Activated CD4-positive, alpha-beta T cell treated with anti-CD3 and anti-CD28 coated beads, Interleukin-2, amount 50 U/mL, for 24 hours (primary cell): ENCODE measurements at regions not wholly inside any gene's neighbourhood (a gene's known extent, or its start where the extent isn't known, plus 50 kb on each side); places are given as distances from the start of the nearest gene placed in this dataset.

Source experiments
- DNase-seq, 2 donors: peaks; one replicate each; pipeline ENCODE4 v3.0.0-alpha.2; 2020; ENCODE audit warnings: low read depth in 1 of 2, low spot score in 1 of 2

DNA sequence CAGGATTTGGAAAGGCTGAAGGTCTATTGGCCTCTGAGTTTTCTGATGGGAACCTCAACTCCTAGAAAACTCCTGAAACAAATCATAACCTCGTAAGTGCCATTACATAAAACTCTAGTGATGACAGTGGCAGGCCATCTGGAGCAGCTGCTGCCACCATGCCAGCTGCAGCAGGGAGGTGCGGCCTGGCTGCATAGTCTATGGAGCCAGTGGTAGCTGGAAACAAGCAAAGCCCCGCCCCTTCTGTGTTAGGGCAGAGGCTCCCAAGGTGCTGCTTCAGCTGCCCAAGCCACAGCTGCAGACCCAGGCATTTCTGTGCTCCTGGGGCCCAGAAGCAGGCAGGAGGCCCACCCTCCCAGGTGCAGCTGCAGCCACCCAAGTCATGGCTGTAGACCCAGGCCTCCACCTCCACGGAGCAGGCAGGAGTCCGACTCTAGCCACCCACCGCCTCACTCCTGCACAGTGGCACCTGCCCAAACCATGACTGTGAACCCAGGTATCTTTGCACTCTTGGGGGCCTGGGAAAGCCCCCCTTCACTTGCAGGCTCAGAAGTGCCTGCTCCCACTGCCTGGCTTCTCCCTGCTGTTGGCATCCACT lies 254.1 kb upstream of the KCNJ16 start:
- DNase-seq: no peak

DNA sequence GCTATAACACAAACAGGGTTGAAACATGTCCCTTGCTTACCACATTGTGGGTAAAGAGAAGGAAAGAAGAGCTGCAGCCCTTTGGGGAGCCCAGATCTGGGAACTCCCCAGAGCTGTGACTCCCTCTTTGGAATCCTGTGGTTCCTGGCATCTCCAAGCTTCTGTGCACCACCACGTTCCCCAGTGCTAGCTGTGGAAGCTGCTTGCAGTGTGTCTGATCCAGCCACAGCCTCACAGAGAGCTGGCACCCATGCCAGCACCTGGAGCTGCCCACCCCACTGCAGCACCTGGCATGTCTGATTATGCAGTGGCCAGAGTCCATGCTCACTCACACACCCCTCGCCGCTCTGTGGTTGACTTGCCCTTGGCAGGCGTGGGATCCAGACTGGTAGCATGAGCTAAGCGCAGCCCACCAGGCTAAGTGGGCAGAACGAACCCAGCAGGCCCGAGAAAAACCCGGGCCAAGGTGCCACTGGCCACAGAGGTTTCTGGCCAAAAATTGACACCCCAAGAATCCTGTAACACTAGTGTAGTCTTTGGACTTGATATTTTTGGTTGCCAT lies 252.6 kb upstream of the KCNJ16 start:
- no peak for DNase-seq

- no peak for DNase-seq
Measured at GRCh38 chr17:69828087-69828486, 246.9 kb upstream of the KCNJ16 start.

DNA sequence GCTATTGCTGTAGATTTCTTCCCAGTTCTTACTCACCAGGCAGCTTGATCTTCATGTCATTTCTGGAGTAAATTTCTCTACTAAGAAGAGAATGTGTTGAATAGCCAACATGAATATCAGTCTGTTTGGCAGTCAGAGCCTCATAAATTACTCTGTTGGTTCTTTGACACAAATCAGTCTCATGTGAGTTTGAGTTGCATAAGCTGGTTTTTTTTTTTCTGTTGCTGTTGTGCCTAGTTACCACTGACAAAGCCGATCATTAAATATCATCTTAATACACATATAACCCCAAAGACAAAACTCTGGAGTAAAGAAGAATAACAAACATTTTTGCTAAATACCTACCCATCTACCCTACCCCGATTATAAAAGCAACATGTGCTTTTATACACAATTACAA lies 240.5 kb upstream of the KCNJ16 start:
- no peak for DNase-seq

DNA sequence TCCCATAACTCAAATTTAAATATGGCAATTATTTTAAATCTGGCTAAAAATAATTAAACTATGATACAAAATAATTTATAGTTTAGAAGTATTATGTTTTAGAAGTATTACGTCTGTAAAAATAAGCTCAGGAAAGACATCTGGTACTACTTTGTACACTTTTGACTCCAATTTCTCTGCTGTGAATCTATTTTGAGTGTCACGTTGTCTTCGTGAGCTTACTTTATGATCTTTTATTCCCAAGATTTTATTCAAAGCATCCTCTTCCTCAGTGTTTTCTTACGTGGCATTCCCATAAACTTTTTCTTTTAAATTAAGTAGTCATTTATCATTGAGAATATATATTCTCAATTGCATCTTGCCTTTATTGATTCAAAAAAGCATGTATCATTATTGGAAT lies 223.3 kb upstream of the KCNJ16 start:
- no peak for DNase-seq

DNA sequence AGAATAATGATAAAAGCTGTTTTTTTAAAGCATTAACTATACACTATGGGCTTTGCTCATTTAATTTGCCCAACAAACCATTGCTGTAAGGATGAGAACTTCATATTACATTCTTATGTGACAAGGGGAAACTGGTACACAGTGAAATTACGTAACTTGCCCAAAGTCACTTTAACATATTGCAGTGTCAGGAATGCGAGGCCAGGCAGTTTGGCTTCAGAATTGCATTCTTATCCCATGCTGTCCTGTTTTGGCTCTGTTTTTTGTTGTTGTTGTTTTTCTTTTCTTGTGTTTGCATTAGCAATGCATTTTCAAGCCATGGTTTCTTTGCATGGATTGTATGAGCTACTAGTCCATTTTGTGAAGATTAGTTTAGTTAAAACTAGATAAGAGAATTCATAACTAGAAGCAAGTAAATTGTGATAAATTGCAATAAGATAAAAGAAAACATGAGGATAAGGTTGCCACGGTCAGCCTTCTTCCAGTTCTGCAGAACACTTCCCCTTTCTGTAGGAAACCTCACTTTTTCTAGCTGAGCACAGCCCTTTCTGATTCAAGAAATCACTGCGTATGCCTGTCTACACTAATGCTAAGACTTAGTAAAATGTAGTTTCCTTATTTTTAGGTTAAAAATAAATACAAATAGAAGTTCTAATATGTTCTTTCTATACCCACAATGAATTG lies 221.3 kb upstream of the KCNJ16 start:
- no peak for DNase-seq

- no peak for DNase-seq
Measured at GRCh38 chr17:69854225-69854780, 220.7 kb upstream of the KCNJ16 start.

DNA sequence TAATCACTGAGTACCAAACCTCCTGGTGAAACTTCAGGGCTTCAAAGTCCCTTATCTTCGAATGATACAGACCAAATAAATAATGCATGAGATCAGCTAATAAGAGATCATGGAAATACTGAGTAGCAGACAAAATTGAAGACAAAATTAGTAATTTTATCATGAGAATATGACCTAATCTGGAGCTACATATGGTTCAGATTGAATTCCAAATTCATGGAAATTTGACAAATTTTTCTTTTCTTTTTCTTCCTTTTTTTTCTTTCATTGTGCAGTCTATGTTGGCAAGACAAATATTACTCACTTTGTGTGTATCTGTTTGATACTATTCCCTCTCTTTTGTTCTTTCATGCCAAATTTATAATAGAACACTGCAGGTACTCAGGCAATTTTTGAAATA lies 218.1 kb upstream of the KCNJ16 start:
- no peak for DNase-seq

DNA sequence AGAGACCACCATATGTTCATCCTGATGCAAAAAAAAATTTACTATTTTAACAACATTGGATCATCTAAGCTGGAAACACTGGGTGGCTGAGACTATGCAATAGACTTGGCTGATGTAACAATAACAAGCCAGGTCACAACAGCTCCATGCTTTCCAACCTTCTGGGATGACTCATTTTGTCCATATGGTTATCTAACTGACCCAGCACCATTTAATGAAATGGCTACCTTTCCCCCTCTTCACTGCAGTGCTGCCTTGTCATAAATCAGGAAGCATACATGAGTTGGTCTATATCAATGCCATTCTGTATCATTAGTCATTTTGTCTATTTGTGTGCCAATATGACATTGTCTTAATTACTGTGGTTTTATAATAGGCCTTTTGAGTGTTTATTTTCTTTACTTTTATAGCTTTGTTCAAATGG lies 217.6 kb upstream of the KCNJ16 start:
- no peak for DNase-seq

DNA sequence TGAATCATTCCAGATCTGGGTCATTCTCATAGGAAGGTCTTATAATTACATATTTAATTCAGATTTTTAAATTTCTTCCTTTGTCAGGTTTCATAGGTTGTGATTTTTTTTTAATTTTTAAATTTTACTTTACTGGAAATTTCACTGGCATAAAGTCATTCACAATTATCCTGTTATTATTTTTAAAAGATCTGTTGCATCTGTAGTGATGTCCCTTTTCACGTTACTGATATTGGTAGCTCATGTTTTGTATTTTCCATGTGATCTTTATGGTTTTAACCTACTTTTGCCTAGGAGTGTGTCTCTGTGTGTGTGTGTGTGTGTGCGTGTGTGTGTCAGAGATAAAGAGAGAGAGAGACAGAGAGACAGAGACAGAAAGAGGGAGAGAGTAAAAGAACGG lies 216.6 kb upstream of the KCNJ16 start:
- no peak for DNase-seq

DNA sequence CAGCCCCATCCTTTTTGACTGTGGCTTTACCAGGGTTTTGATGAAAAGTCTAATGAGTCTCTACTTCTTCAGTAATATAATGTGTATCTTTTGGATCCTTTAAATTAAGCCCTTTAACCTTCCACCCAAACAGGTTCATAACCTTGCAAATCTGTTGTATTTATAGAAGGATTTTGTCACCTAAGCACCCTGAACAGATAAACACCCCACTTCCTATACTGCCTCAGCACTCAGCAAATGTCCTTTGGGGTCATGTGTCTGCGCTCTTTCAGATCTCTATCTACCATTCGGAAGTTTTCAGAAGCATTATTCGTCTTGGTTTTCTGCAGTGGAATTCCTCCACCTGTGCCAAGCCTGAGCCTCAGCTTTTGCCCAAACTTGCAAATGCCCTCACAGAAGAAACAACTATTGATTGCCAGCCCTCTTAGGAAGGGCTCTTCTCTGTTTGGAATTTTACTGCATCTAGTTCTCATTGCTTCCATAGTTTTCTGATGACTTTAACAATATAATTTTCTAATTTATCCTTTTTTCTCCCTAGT lies 214.8 kb upstream of the KCNJ16 start:
- no peak for DNase-seq

- no peak for DNase-seq
Measured at GRCh38 chr17:69864462-69864861, 210.6 kb upstream of the KCNJ16 start.

GRCh38 chr17:69869667-69870066 lies 205.4 kb upstream of the KCNJ16 start:
- no peak for DNase-seq

GRCh38 chr17:69870091-69870530 lies 204.9 kb upstream of the KCNJ16 start:
- no peak for DNase-seq

GRCh38 chr17:69870751-69871199 lies 204.2 kb upstream of the KCNJ16 start:
- DNase-seq: no peak

- DNase-seq: no peak
Measured at GRCh38 chr17:69871318-69871717, 203.7 kb upstream of the KCNJ16 start.

- DNase-seq: no peak
Measured at GRCh38 chr17:69872675-69873262, 202.3 kb upstream of the KCNJ16 start.

GRCh38 chr17:69874175-69874670 lies 200.8 kb upstream of the KCNJ16 start:
- DNase-seq: no peak

DNA sequence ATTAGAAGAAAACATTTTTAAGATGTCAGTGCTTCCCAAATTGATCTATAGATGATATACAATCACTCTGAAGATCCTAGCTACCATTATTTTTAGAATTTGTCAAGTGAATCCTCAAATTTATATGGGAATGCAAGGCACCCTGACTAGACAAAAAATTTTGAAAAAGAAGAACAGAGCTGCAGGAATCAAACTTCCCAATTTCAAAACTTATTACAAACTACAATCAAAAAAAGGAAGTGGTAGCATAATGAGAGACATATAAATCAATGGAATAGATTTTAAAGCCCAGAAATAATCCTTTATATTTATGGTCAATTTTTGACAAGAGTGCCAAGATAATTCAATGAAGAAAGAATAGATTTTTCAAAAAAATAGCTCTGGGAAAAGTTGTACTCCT lies 198.3 kb upstream of the KCNJ16 start:
- DNase-seq: no peak

DNA sequence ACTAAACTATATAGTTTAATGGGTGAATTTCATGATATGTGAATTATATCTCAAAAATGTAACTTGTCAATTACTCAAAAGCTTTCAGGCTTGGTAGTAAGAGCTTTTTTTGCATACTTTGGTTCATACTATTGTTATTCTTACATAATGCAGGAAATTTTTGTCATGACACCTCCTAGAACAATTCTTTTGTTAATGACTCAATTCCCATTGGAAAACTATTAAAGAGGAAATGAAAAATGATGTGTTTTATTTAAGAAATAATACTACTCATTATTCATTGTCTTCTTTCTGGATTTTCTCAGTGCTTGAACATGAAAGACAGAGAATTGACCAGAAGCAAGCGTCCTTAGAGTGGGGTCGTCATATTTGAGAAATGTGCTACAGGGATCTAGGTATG lies 196.4 kb upstream of the KCNJ16 start:
- DNase-seq: no peak

- no peak for DNase-seq
Measured at GRCh38 chr17:69879576-69879975, 195.4 kb upstream of the KCNJ16 start.
